Lung (tissue), 9 donors: ENCODE measurements at regions not wholly inside any gene's neighbourhood (a gene's known extent, or its start where the extent isn't known, plus 50 kb on each side); places are given as distances from the start of the nearest gene placed in this dataset.
"Not testable (repeated sequence)": the region's sequence is repeated elsewhere in the genome, so short reads cannot be mapped to it uniquely, and the experiment has no call there.

ENCODE experiments used
- ATAC-seq: fragments of 200-7000 bp; cut with Tn5 transposase; one replicate; pipeline ENCODE4 v1.9.1; 2020; ENCODE audit warnings: moderate number of reproducible peaks; ENCODE audit not compliant: insufficient read depth, low FRiP score
- DNase-seq, 3 donors: peaks; one replicate each; pipeline ENCODE4 v3.0.0-alpha.2; 2013 to 2017
- H3K27ac ChIP-seq, 2 donors: one replicate each; pipeline ENCODE4 v1.5.1; 2013; ENCODE audit warnings: mild to moderate bottlenecking in 2 of 2, moderate library complexity in 2 of 2, control low read depth in 1 of 2, inconsistent platforms in 1 of 2, low read depth in 1 of 2, low read length in 1 of 2
- H3K27me3 ChIP-seq, 3 donors: one replicate each; pipeline ENCODE4 v1.5.1; 2013; ENCODE audit warnings: low read length in 2 of 3; ENCODE audit not compliant: control insufficient read depth in 3 of 3, insufficient read depth in 3 of 3
- H3K36me3 ChIP-seq, 4 donors: one replicate each; pipeline ENCODE4 v1.5.1; 2013; ENCODE audit warnings: low read length in 4 of 4, mild to moderate bottlenecking in 1 of 4, moderate library complexity in 1 of 4; ENCODE audit not compliant: control insufficient read depth in 4 of 4, insufficient read depth in 4 of 4
- H3K4me1 ChIP-seq, 5 donors: one replicate each; pipeline ENCODE4 v1.5.1; 2013; ENCODE audit warnings: low read length in 5 of 5, mild to moderate bottlenecking in 2 of 5, moderate library complexity in 1 of 5; ENCODE audit not compliant: control insufficient read depth in 5 of 5, insufficient read depth in 5 of 5
- H3K4me3 ChIP-seq: one replicate; pipeline ENCODE4 v1.5.1; 2013; ENCODE audit warnings: mild to moderate bottlenecking, control low read depth, moderate library complexity
- H3K9ac ChIP-seq, 2 donors: one replicate each; pipeline ENCODE4 v1.5.1; 2013; ENCODE audit warnings: low read length in 2 of 2, control low read depth in 1 of 2; ENCODE audit not compliant: insufficient read depth in 1 of 2
- H3K9me3 ChIP-seq, 4 donors: one replicate each; pipeline ENCODE4 v1.5.1; 2013; ENCODE audit warnings: low read length in 3 of 4, mild to moderate bottlenecking in 1 of 4, moderate library complexity in 1 of 4; ENCODE audit not compliant: control insufficient read depth in 4 of 4, insufficient read depth in 3 of 4
- WGBS, 2 donors: extraction: QIAGEN DNeasy Blood & Tissue Kit; methylation state at CpG; one replicate each; pipeline ENCODE4 v1.1.7; 2013; 5-methylcytosine and 5-hydroxymethylcytosine counted together
- donor health status: Bipolar disorder and iron deficiency.
- donor health status: healthy.
- donor health status: DM: yes; HTN: yes; CAD: no.

GRCh38 chr17:21850614-21851013 lies 158.3 kb downstream of the KCNJ18 start:
- 78 to 80% methylated on average over 5 of the region's 5 CpGs for WGBS, 2 donors
- not testable (repeated sequence) for H3K27ac ChIP-seq, DNase-seq, H3K9ac ChIP-seq, H3K4me1 ChIP-seq, H3K4me3 ChIP-seq, H3K9me3 ChIP-seq, ATAC-seq, H3K36me3 ChIP-seq, H3K27me3 ChIP-seq
